ENCODE measurements at regions not wholly inside any gene's neighbourhood (a gene's known extent, or its start where the extent isn't known, plus 50 kb on each side); places are given as distances from the start of the nearest gene placed in this dataset.

- in situ Hi-C loops (cut with HindIII; ENCODE audit: low pct_unique_long_range_greater_than_20kb, low sequenced_read_pairs), result no loop called here
- DNase-seq (ENCODE audit: low read depth, low spot score), result no peak
- CTCF ChIA-PET, result no interaction called here
- Histone ChIP-seq H3K4me1 (ENCODE audit: control insufficient read depth, insufficient read depth, low read length) (peaks cover 13% of the 10 kb centered on the region; the same call in 1 of the 2 replicates), H3K9me3 (ENCODE audit: control insufficient read depth, insufficient read depth, low read depth, low read length) (no peaks in the 10 kb centered on the region), H3K4me3 (ENCODE audit: low read depth in 2 of 2, low read length in 2 of 2) (no peak overlapping the region), H3K36me3 (ENCODE audit: control insufficient read depth, insufficient read depth, low read length) (no peaks in the 10 kb centered on the region), H3K27me3 (ENCODE audit: control insufficient read depth, insufficient read depth, low read length) (no peaks in the 10 kb centered on the region), H3K27ac (ENCODE audit: low read length) (no peak overlapping the region)
- no TSS peak for BruUV-seq (replicated peaks)
- TF ChIP-seq TCF7L2 (IDR thresholded peaks at IDR 0.05; ENCODE audit: low read depth, low read length) (no peak), POLR2AphosphoS5 (IDR thresholded peaks at IDR 0.05; ENCODE audit: low read depth, low read length) (no peak), REST (IDR thresholded peaks at IDR 0.05; ENCODE audit: insufficient read depth in 1 of 2, low read depth in 2 of 2, low read length in 1 of 2) (no peak), SIN3A (IDR thresholded peaks at IDR 0.05; ENCODE audit: borderline replicate concordance, insufficient read depth, low read depth, low read length) (no peak), CTCF (IDR thresholded peaks at IDR 0.05) (no peak)
- intact Hi-C loops (cut with micrococcal nuclease; ENCODE audit: unreplicated experiment), result no loop called here
- ATAC-seq, result no peak
- POLR2A ChIA-PET, result no interaction called here
Measured at GRCh38 chr12:104888892-104889291, 69.2 kb downstream of the SLC41A2 start.

GRCh38 chr12:104888481-104888880 lies 69.6 kb downstream of the SLC41A2 start:
- in situ Hi-C loops (cut with HindIII; ENCODE audit: low pct_unique_long_range_greater_than_20kb, low sequenced_read_pairs), result no loop called here
- H3K27ac ChIP-seq (ENCODE audit: low read length), result no peak overlapping the region
- no peak for TF ChIP-seq TCF7L2 (IDR thresholded peaks at IDR 0.05; ENCODE audit: low read depth, low read length)
- TF ChIP-seq SIN3A (IDR thresholded peaks at IDR 0.05; ENCODE audit: borderline replicate concordance, insufficient read depth, low read depth, low read length), result no peak
- no peak for TF ChIP-seq REST (IDR thresholded peaks at IDR 0.05; ENCODE audit: insufficient read depth in 1 of 2, low read depth in 2 of 2, low read length in 1 of 2)
- no peak for TF ChIP-seq POLR2AphosphoS5 (IDR thresholded peaks at IDR 0.05; ENCODE audit: low read depth, low read length)
- TF ChIP-seq CTCF (IDR thresholded peaks at IDR 0.05), result no peak
- intact Hi-C loops (cut with micrococcal nuclease; ENCODE audit: unreplicated experiment), result no loop called here
- no peaks in the 10 kb centered on the region for H3K9me3 ChIP-seq (ENCODE audit: control insufficient read depth, insufficient read depth, low read depth, low read length)
- H3K27me3 ChIP-seq (ENCODE audit: control insufficient read depth, insufficient read depth, low read length), result no peaks in the 10 kb centered on the region
- no peak overlapping the region for H3K4me3 ChIP-seq (ENCODE audit: low read depth in 2 of 2, low read length in 2 of 2)
- no TSS peak for BruUV-seq (replicated peaks)
- DNase-seq (ENCODE audit: low read depth, low spot score) (no peak), ATAC-seq (no peak)
- ChIA-PET CTCF (no interaction called here), POLR2A (no interaction called here)
- no peaks in the 10 kb centered on the region for H3K36me3 ChIP-seq (ENCODE audit: control insufficient read depth, insufficient read depth, low read length)
- H3K4me1 ChIP-seq (ENCODE audit: control insufficient read depth, insufficient read depth, low read length), result peaks cover 13% of the 10 kb centered on the region; the same call in 1 of the 2 replicates
